Spleen (tissue), 11 donors: ENCODE measurements at regions not wholly inside any gene's neighbourhood (a gene's known extent, or its start where the extent isn't known, plus 50 kb on each side); places are given as distances from the start of the nearest gene placed in this dataset.
"Not testable (repeated sequence)": the region's sequence is repeated elsewhere in the genome, so short reads cannot be mapped to it uniquely, and the experiment has no call there.

Experiments
- DNase-seq: peaks from one replicate; pipeline ENCODE4 v3.0.0-alpha.2; 2020
- H3K27ac ChIP-seq, 8 donors: fragments of 200-600 bp; sonication (generic) in 7 of 8; 1 replicate in 4 of 8; 2 replicates in 4 of 8; pipeline versions ENCODE4 v1.5.0 to v1.8.0; 2016 to 2021; ENCODE audit warnings: inconsistent platforms in 4 of 8, mild to moderate bottlenecking in 4 of 8, moderate library complexity in 1 of 8
- H3K27me3 ChIP-seq, 7 donors: fragments of 200-600 bp; sonication (generic) in 6 of 7; replicated peaks in 1 of 7; 1 replicate in 4 of 7; 2 replicates in 3 of 7; pipeline versions ENCODE4 v1.5.0 to v1.8.0; 2016 to 2021; ENCODE audit warnings: inconsistent platforms in 3 of 7, mild to moderate bottlenecking in 1 of 7
- H3K36me3 ChIP-seq, 6 donors: fragments of 200-600 bp; sonication (generic) in 5 of 6; 1 replicate in 4 of 6; 2 replicates in 2 of 6; pipeline versions ENCODE4 v1.5.0 to v1.8.0; 2016 to 2021; ENCODE audit warnings: inconsistent platforms in 2 of 6
- H3K4me1 ChIP-seq, 6 donors: fragments of 200-600 bp; sonication (generic) in 5 of 6; 1 replicate in 3 of 6; 2 replicates in 3 of 6; pipeline versions ENCODE4 v1.5.0 to v1.8.0; 2016 to 2021; ENCODE audit warnings: inconsistent platforms in 3 of 6
- H3K4me3 ChIP-seq, 8 donors: fragments of 200-600 bp; sonication (generic) in 7 of 8; 1 replicate in 4 of 8; 2 replicates in 4 of 8; pipeline versions ENCODE4 v1.5.0 to v1.8.0; 2016 to 2021; ENCODE audit warnings: inconsistent platforms in 4 of 8, mild to moderate bottlenecking in 4 of 8, moderate library complexity in 2 of 8
- H3K9me3 ChIP-seq, 8 donors: fragments of 200-600 bp; sonication (generic) in 7 of 8; 1 replicate in 4 of 8; 2 replicates in 4 of 8; pipeline versions ENCODE4 v1.5.0 to v1.8.0; 2016 to 2021; ENCODE audit warnings: inconsistent platforms in 4 of 8
- POLR2A ChIP-seq, 3 donors: fragments of 450-650 bp; IDR thresholded peaks; one replicate each; pipeline ENCODE4 v1.5.1; 2017; ENCODE audit warnings: antibody characterized with exemption in 3 of 3, mild to moderate bottlenecking in 1 of 3
- POLR2AphosphoS5 ChIP-seq, 3 donors: sonication (generic); formaldehyde crosslinking; IDR thresholded peaks; one replicate each; pipeline ENCODE4 v1.5.1; 2017; ENCODE audit warnings: antibody characterized with exemption in 3 of 3
- WGBS, 5 donors: extraction: QIAGEN DNeasy Blood & Tissue Kit in 3 of 5; methylation state at CpG; one replicate each; pipeline versions ENCODE4 v1.1.5 to v1.1.7; 2013 to 2018; 5-methylcytosine and 5-hydroxymethylcytosine counted together
- intact Hi-C: fragments of 100-400 bp; cut with DNase I; formaldehyde crosslinking; loops from one replicate; pipeline ENCODE4 v1.15.0; 2023; ENCODE audit warnings: low total_unique reads
- TF ChIP-seq, protein P1 (sequence below), 11 experiments: fragments of 200-600 bp in 7 of 11; fragments of 450-650 bp in 4 of 11; sonication (generic) in 4 of 11; IDR thresholded peaks in 8 of 11; conservative IDR thresholded peaks in 3 of 11; 1 replicate in 7 of 11; 2 replicates in 4 of 11; pipeline versions ENCODE4 v1.4.0 to v1.8.0; 2016 to 2021; ENCODE audit warnings: antibody characterized with exemption in 11 of 11, inconsistent platforms in 4 of 11, mild to moderate bottlenecking in 1 of 11
- donor health status: healthy with polysubstance abuse.
- donor health status: DM: no; HTN: no; CAD: no; lungs with moderate emphysema.
- donor health status: DM: no; HTN: no; CAD: no.
- donor health status: Bipolar disorder and iron deficiency.
- donor health status: healthy.
- donor health status: DM: no; HTN: no; CAD: no.
- donor health status: DM: yes; HTN: yes; CAD: no.

DNA sequence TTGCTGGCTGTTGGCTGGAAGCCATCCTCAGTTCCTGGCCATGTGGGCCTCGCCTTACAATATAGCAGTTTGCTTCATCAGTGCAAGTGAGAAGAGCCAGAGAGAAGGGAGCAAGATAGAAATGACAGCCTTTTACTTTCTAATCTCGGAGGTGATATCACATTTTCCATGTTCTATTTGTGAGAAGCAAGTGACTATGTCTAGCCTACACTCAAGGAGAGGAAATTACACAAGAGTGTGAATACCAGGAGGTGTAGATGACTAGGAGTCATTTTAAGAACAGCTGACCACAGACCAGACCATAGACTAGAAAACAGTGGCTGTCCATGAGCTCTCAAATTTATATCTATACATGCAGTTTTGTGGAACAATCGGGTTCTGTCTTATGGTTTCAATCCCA, 163.0 kb upstream of the NRXN3 start:
- intact Hi-C loops: no loop called here
- H3K36me3 ChIP-seq: no peaks in the 10 kb centered on the region
- peaks cover 0 to 4% (median 0%) of the 10 kb centered on the region in 7 donors for H3K27me3 ChIP-seq
- DNase-seq: no peak
- no peak overlapping the region for H3K27ac ChIP-seq
- H3K4me3 ChIP-seq: no peak overlapping the region
- H3K9me3 ChIP-seq: peaks cover 0 to 32% (median 26%) of the 10 kb centered on the region in 8 donors
- TF ChIP-seq POLR2A (IDR thresholded peaks at IDR 0.05): no peak
- TF ChIP-seq, protein P1, sequence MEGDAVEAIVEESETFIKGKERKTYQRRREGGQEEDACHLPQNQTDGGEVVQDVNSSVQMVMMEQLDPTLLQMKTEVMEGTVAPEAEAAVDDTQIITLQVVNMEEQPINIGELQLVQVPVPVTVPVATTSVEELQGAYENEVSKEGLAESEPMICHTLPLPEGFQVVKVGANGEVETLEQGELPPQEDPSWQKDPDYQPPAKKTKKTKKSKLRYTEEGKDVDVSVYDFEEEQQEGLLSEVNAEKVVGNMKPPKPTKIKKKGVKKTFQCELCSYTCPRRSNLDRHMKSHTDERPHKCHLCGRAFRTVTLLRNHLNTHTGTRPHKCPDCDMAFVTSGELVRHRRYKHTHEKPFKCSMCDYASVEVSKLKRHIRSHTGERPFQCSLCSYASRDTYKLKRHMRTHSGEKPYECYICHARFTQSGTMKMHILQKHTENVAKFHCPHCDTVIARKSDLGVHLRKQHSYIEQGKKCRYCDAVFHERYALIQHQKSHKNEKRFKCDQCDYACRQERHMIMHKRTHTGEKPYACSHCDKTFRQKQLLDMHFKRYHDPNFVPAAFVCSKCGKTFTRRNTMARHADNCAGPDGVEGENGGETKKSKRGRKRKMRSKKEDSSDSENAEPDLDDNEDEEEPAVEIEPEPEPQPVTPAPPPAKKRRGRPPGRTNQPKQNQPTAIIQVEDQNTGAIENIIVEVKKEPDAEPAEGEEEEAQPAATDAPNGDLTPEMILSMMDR (IDR thresholded peaks at IDR 0.05 in 8 of 11, conservative IDR thresholded peaks at IDR 0.05 in 3 of 11): no peak
- no peak for TF ChIP-seq POLR2AphosphoS5 (IDR thresholded peaks at IDR 0.05)
- WGBS, 5 donors: 52 to 83% (median 70%) methylated on average over 3 of the region's 3 CpGs
- no peaks in the 10 kb centered on the region for H3K4me1 ChIP-seq

DNA sequence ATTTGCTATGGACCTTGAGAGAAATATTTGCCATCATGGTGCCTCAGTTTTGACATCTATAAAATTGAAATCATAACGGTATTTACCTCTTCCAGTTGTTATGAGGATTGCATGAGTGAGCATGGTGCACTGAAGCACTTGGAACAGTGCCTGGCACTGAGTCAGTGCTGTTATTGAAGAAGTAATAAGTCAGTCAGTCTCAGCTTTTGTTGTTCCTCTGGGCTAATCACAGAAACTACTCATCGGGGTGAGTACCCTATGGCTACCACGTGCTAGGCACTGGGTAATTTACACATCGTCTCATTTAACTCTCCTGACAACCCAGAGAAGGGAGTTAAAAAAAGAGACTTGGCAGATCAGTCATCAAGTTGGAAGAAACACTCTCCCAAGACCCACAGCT, 159.5 kb upstream of the NRXN3 start:
- H3K27me3 ChIP-seq: peaks cover 0 to 4% (median 0%) of the 10 kb centered on the region in 7 donors
- no peaks in the 10 kb centered on the region for H3K36me3 ChIP-seq
- no peaks in the 10 kb centered on the region for H3K4me1 ChIP-seq
- WGBS, 5 donors: 74 to 81% (median 76%) methylated on average over 4 of the region's 4 CpGs
- intact Hi-C loops: no loop called here
- H3K9me3 ChIP-seq: no peaks in the 10 kb centered on the region
- H3K4me3 ChIP-seq: no peak overlapping the region
- TF ChIP-seq POLR2A (IDR thresholded peaks at IDR 0.05) (no peak), POLR2AphosphoS5 (IDR thresholded peaks at IDR 0.05) (no peak)
- TF ChIP-seq, protein P1 (IDR thresholded peaks at IDR 0.05 in 8 of 11, conservative IDR thresholded peaks at IDR 0.05 in 3 of 11): no peak
- no peak for DNase-seq
- H3K27ac ChIP-seq: no peak overlapping the region

DNA sequence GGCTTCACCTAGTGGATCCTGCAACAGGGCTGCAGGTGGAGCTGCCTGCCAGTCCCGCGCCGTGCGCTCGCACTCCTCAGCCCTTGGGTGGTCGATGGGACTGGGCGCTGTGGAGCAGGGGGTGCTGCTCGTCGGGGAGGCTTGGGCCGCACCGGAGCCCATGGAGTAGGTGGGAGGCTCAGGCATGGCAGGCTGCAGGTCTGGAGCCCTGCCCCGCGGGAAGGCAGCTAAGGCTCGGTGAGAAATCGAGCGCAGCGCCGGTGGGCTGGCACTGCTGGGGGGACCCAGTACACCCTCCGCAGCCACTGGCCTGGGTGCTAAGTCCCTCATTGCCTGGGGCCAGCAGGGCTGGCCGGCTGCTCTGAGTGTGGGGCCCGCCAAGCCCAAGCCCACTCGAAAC, 156.3 kb upstream of the NRXN3 start:
- intact Hi-C loops, H3K27me3 ChIP-seq, H3K4me1 ChIP-seq, H3K27ac ChIP-seq, H3K9me3 ChIP-seq, H3K4me3 ChIP-seq, DNase-seq, H3K36me3 ChIP-seq: not testable (repeated sequence)
- WGBS, 5 donors: 93 to 96% (median 95%) methylated on average over 4 to 22 of the region's 22 CpGs; no CpG with 5 or more reads in 1 of the 5 donors

DNA sequence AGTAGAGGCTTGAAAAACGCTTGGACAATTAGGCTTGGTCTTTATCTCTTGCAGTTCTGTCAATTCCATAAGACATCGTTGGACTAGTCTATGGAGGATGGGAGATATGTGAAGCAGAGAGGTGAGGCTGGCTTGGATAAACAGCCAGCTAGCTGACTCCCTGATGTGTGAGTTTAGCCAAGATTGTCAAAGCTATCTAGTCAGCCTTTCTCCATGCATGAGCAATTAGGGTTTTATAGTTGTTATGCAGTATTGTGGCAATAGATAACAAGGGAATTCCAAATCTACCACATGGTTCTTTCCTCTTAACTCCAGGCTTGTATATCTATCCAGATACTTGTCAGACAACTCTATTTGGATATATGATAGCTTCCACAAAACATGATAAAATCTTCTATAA, 153.6 kb upstream of the NRXN3 start:
- Histone ChIP-seq H3K9me3 (no peaks in the 10 kb centered on the region), H3K36me3 (no peaks in the 10 kb centered on the region), H3K4me1 (no peaks in the 10 kb centered on the region), H3K27me3 (peaks cover 0 to 4% (median 0%) of the 10 kb centered on the region in 7 donors), H3K27ac (no peak overlapping the region), H3K4me3 (no peak overlapping the region)
- TF ChIP-seq, protein P1 (IDR thresholded peaks at IDR 0.05 in 8 of 11, conservative IDR thresholded peaks at IDR 0.05 in 3 of 11): no peak
- intact Hi-C loops: no loop called here
- WGBS, 5 donors: 64 to 77% (median 71%) methylated on average over 2 of the region's 2 CpGs
- no peak for DNase-seq

DNA sequence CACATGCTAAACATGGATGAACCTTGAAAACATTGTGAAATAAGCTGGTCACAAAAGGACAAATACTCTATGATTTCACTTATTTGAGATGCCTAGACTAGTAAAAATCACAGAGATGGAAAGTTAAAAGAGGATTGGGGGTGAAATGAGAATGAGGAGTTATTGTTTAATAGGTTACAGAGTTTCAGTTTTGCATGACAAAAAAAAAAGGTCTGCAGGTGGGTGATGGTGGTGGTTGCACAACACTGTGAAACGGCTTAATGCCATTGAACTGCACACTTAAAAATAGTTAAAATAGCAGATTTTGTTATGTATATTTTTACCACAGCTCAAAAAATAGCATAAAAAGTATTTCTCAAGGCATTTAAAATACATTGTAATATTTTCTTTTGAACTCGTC, 151.9 kb upstream of the NRXN3 start:
- no peaks in the 10 kb centered on the region for H3K27me3 ChIP-seq
- H3K9me3 ChIP-seq: no peaks in the 10 kb centered on the region
- H3K4me1 ChIP-seq: no peaks in the 10 kb centered on the region
- no peaks in the 10 kb centered on the region for H3K36me3 ChIP-seq
- intact Hi-C loops: no loop called here
- WGBS, 5 donors: 39 to 63% (median 47%) methylated on average over 2 of the region's 2 CpGs
- H3K4me3 ChIP-seq: no peak overlapping the region
- no peak for TF ChIP-seq POLR2AphosphoS5 (IDR thresholded peaks at IDR 0.05)
- TF ChIP-seq POLR2A (IDR thresholded peaks at IDR 0.05): no peak
- TF ChIP-seq, protein P1 (IDR thresholded peaks at IDR 0.05 in 8 of 11, conservative IDR thresholded peaks at IDR 0.05 in 3 of 11): no peak
- no peak for DNase-seq
- H3K27ac ChIP-seq: no peak overlapping the region
